ENCODE measurements at regions not wholly inside any gene's neighbourhood (a gene's known extent, or its start where the extent isn't known, plus 50 kb on each side); places are given as distances from the start of the nearest gene placed in this dataset.

DNA sequence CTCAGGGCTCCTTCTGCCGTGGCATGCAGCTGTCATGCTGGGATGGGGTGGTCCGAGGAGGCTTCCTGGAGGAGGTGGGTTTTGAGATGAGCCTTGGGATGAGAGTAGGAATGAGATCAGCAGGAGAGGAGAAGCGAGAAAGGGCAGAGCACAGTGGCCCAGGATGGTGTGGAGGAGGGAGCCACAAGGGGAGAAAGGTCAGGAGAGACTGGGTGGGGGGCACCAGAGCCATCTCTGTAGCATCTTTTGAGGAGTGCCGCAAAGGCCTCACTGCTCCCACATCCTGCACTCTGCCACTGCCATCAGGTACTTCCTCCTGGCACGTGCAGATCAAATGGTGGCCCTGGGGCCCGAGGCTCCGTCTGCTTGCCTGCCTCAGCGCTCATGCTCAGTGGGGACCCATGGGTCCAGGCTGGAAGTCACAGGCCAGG is 150.2 kb downstream of the MACROH2A1 start:
- no peak overlapping the region for H3K9ac ChIP-seq (ENCODE audit: low read length)
- H3K9me3 ChIP-seq (ENCODE audit: insufficient read depth, low read length) = no peaks in the 10 kb centered on the region
- no peaks in the 10 kb centered on the region for H3K79me2 ChIP-seq (ENCODE audit: low read length)
- H4K20me1 ChIP-seq (ENCODE audit: insufficient read depth, low read length) = no peaks in the 10 kb centered on the region
- no peaks in the 10 kb centered on the region for H3K4me1 ChIP-seq (ENCODE audit: low read length)
- H3K36me3 ChIP-seq (replicated peaks; ENCODE audit: low read depth, low read length) = no peaks in the 10 kb centered on the region
- H2AFZ ChIP-seq (ENCODE audit: low read depth, low read length) = no peak overlapping the region
- H3K4me3 ChIP-seq (ENCODE audit: low read length) = no peak overlapping the region
- H3K27ac ChIP-seq (ENCODE audit: low read length) = no peak overlapping the region
- H3K4me2 ChIP-seq (ENCODE audit: low read length) = no peak overlapping the region
- H3K27me3 ChIP-seq (ENCODE audit: low read depth, low read length) = no peaks in the 10 kb centered on the region
- no peak for TF ChIP-seq EZH2phosphoT487 (IDR thresholded peaks at IDR 0.05; ENCODE audit: low read depth)
- TF ChIP-seq, protein P1, sequence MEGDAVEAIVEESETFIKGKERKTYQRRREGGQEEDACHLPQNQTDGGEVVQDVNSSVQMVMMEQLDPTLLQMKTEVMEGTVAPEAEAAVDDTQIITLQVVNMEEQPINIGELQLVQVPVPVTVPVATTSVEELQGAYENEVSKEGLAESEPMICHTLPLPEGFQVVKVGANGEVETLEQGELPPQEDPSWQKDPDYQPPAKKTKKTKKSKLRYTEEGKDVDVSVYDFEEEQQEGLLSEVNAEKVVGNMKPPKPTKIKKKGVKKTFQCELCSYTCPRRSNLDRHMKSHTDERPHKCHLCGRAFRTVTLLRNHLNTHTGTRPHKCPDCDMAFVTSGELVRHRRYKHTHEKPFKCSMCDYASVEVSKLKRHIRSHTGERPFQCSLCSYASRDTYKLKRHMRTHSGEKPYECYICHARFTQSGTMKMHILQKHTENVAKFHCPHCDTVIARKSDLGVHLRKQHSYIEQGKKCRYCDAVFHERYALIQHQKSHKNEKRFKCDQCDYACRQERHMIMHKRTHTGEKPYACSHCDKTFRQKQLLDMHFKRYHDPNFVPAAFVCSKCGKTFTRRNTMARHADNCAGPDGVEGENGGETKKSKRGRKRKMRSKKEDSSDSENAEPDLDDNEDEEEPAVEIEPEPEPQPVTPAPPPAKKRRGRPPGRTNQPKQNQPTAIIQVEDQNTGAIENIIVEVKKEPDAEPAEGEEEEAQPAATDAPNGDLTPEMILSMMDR (IDR thresholded peaks at IDR 0.05; ENCODE audit: low read depth, low read length) = no peak

DNA sequence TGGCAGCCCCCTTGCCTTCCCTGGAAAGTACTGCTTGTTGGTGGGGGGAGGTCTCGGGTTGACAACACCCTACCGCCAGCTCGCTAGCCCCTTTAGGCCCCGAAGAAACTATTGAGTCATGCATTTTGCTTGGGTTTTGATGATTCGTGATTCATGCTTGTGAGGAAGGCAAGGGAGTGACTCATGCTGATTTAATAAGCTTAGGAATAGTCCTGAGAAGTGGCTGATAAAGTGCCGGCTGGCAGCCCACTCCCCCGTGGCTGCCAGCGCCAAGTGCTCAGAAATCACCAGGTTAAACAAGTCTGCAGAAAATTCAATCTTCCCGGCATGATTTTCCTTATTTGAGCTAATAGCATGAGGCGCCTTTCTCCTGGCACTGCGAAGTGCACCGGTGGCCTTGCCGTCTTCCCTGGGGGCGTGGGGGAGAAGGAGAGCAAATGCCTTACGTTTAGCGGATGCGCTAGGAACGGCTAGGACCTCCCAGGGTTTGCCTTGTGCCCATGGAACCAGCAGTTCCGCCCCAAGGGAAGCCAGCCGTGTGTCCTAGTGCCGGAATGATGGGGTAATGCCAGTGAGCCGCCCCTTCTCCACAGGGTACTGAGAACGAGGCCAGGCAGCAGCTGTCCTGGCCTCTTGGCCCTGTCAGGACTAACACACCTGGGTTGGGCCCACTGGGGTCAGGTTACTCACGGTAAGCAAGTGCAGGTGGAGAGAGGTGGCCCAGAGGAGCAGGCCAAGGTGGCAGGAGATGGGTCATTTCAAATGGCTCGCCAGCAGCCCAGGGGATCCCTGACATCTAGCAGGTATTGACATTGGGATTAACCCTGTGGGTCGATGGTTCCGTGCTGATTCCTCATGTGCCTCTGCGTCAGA is 151.9 kb downstream of the MACROH2A1 start:
- Histone ChIP-seq H3K4me2 (ENCODE audit: low read length) (no peak overlapping the region), H2AFZ (ENCODE audit: low read depth, low read length) (no peak overlapping the region), H3K36me3 (replicated peaks; ENCODE audit: low read depth, low read length) (no peaks in the 10 kb centered on the region), H3K27me3 (ENCODE audit: low read depth, low read length) (no peaks in the 10 kb centered on the region), H3K79me2 (ENCODE audit: low read length) (no peaks in the 10 kb centered on the region), H3K4me3 (ENCODE audit: low read length) (no peak overlapping the region), H4K20me1 (ENCODE audit: insufficient read depth, low read length) (no peaks in the 10 kb centered on the region), H3K4me1 (ENCODE audit: low read length) (no peaks in the 10 kb centered on the region), H3K27ac (ENCODE audit: low read length) (no peak overlapping the region), H3K9me3 (ENCODE audit: insufficient read depth, low read length) (no peaks in the 10 kb centered on the region), H3K9ac (ENCODE audit: low read length) (no peak overlapping the region)
- no peak for TF ChIP-seq EZH2phosphoT487 (IDR thresholded peaks at IDR 0.05; ENCODE audit: low read depth)
- TF ChIP-seq, protein P1 (IDR thresholded peaks at IDR 0.05; ENCODE audit: low read depth, low read length) = no peak

DNA sequence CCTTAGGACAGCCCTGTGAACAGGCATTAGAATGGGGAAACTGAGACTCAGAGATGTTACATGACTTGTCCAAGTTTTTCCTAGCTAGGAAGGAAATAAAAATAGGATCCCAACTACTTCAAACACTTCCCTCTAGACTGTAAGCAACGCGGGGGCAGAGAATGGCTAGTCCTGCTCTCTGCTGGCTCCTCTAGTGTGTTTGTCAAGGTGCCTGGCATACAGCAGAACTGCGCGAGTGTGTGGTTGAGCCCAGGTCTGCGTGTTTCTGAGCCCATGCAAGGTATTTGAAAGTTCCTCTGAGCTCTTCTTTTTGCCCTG is 152.5 kb downstream of the MACROH2A1 start:
- H3K79me2 ChIP-seq (ENCODE audit: low read length) = no peaks in the 10 kb centered on the region
- H4K20me1 ChIP-seq (ENCODE audit: insufficient read depth, low read length) = no peaks in the 10 kb centered on the region
- no peak overlapping the region for H3K27ac ChIP-seq (ENCODE audit: low read length)
- TF ChIP-seq, protein P1 (IDR thresholded peaks at IDR 0.05; ENCODE audit: low read depth, low read length) = no peak
- no peak for TF ChIP-seq EZH2phosphoT487 (IDR thresholded peaks at IDR 0.05; ENCODE audit: low read depth)
- H2AFZ ChIP-seq (ENCODE audit: low read depth, low read length) = no peak overlapping the region
- H3K9ac ChIP-seq (ENCODE audit: low read length) = no peak overlapping the region
- no peaks in the 10 kb centered on the region for H3K36me3 ChIP-seq (replicated peaks; ENCODE audit: low read depth, low read length)
- H3K4me2 ChIP-seq (ENCODE audit: low read length) = no peak overlapping the region
- no peaks in the 10 kb centered on the region for H3K27me3 ChIP-seq (ENCODE audit: low read depth, low read length)
- no peaks in the 10 kb centered on the region for H3K4me1 ChIP-seq (ENCODE audit: low read length)
- no peak overlapping the region for H3K4me3 ChIP-seq (ENCODE audit: low read length)
- no peaks in the 10 kb centered on the region for H3K9me3 ChIP-seq (ENCODE audit: insufficient read depth, low read length)

DNA sequence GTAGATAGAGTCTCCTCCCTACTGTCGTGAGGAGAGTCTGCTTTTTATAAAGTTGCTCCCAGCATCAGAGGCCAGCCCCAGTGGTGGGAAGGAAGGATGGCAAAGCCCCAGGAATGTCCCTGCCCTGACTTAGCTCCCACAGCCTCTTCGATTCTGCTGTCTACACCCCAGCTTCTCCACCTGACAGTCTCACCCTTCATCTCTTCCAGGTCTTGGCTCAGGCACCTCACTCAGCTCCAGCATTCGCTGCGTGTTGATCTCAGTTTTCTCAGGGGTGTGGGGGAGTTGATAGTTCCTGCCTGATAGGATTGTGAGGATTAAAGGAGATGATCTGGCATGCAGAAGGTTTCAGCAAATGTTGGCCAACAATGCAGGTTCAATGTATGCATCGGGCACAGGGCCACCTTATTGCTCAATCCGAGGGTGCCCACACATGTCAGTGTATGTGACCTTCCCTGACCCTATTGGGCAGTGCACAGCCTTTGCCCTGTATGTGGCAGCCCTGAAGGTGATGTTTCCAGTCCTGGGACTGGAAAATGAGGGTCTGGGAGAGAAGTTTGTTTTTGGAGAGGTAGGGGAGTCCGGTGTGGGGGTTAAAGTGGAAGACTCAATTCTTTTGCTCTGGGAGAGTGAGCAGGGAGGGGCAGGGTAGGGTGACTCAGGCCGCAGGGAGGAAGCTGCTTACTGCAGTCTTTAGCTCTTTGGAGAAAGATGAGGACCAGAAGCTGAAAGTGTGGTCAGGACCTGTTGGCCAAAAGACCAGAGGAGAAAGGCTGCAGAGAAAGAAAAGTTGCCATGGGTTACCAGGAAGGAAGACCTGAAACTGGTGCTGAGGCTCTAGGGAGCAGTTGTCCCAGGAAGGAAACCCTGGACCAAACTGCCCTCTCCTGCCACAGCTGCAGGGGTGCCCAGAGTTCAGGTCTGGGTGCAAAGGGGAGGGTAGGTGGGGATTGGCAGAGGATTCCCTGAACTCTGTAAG is 153.2 kb downstream of the MACROH2A1 start:
- Histone ChIP-seq H3K79me2 (ENCODE audit: low read length) (no peaks in the 10 kb centered on the region), H3K9me3 (ENCODE audit: insufficient read depth, low read length) (no peaks in the 10 kb centered on the region), H4K20me1 (ENCODE audit: insufficient read depth, low read length) (no peaks in the 10 kb centered on the region), H3K4me1 (ENCODE audit: low read length) (no peaks in the 10 kb centered on the region), H3K27ac (ENCODE audit: low read length) (no peak overlapping the region), H3K36me3 (replicated peaks; ENCODE audit: low read depth, low read length) (no peaks in the 10 kb centered on the region), H3K4me2 (ENCODE audit: low read length) (no peak overlapping the region), H3K27me3 (ENCODE audit: low read depth, low read length) (no peaks in the 10 kb centered on the region), H3K9ac (ENCODE audit: low read length) (no peak overlapping the region), H2AFZ (ENCODE audit: low read depth, low read length) (no peak overlapping the region), H3K4me3 (ENCODE audit: low read length) (no peak overlapping the region)
- TF ChIP-seq, protein P1 (IDR thresholded peaks at IDR 0.05; ENCODE audit: low read depth, low read length) = no peak
- no peak for TF ChIP-seq EZH2phosphoT487 (IDR thresholded peaks at IDR 0.05; ENCODE audit: low read depth)

Measured in OCI-LY3 (cell line).